ENCODE measurements at regions not wholly inside any gene's neighbourhood (a gene's known extent, or its start where the extent isn't known, plus 50 kb on each side); places are given as distances from the start of the nearest gene placed in this dataset.
A peak's percentile ranks its signal among the peaks of the same experiment; 100 is the strongest.
"Not testable (repeated sequence)": the region's sequence is repeated elsewhere in the genome, so short reads cannot be mapped to it uniquely, and the experiment has no call there.

GRCh38 chr4:189815404-189816192 is 125.1 kb upstream of the FRG1 start:
- DNase-seq (ENCODE audit: low spot score), result no peak

GRCh38 chr4:189822326-189822725 is 118.3 kb upstream of the FRG1 start:
- DNase-seq (ENCODE audit: low spot score), result no peak

- no peak for DNase-seq (ENCODE audit: low spot score)
These were observed 117.1 kb upstream of the FRG1 start for GRCh38 chr4:189823591-189823990.

GRCh38 chr4:189825466-189825865 is 115.2 kb upstream of the FRG1 start:
- DNase-seq (ENCODE audit: low spot score), result no peak

GRCh38 chr4:189826657-189827056 is 114.0 kb upstream of the FRG1 start:
- DNase-seq (ENCODE audit: low spot score), result no peak

GRCh38 chr4:189828081-189828697 is 112.5 kb upstream of the FRG1 start:
- DNase-seq (ENCODE audit: low spot score), result no peak

GRCh38 chr4:189832528-189832927 is 108.1 kb upstream of the FRG1 start:
- DNase-seq (ENCODE audit: low spot score), result no peak

- no peak for DNase-seq (ENCODE audit: low spot score)
These were observed 106.1 kb upstream of the FRG1 start for GRCh38 chr4:189834616-189835015.

GRCh38 chr4:189835505-189835904 is 105.2 kb upstream of the FRG1 start:
- no peak for DNase-seq (ENCODE audit: low spot score)

- no peak for DNase-seq (ENCODE audit: low spot score)
These were observed 103.2 kb upstream of the FRG1 start for GRCh38 chr4:189837471-189837870.

- no peak for DNase-seq (ENCODE audit: low spot score)
These were observed 101.7 kb upstream of the FRG1 start for GRCh38 chr4:189838821-189839497.

- DNase-seq (ENCODE audit: low spot score), result no peak
These were observed 100.3 kb upstream of the FRG1 start for GRCh38 chr4:189840356-189840755.

GRCh38 chr4:189843413-189844009 is 97.2 kb upstream of the FRG1 start:
- DNase-seq (ENCODE audit: low spot score), result no peak

GRCh38 chr4:189845145-189845846 is 95.4 kb upstream of the FRG1 start:
- peak; percentile 34 for DNase-seq (ENCODE audit: low spot score)

- DNase-seq (ENCODE audit: low spot score), result not testable (repeated sequence)
These were observed 94.6 kb upstream of the FRG1 start for GRCh38 chr4:189846094-189846493.

GRCh38 chr4:189846608-189847007 is 94.1 kb upstream of the FRG1 start:
- not testable (repeated sequence) for DNase-seq (ENCODE audit: low spot score)

- not testable (repeated sequence) for DNase-seq (ENCODE audit: low spot score)
These were observed 92.0 kb upstream of the FRG1 start for GRCh38 chr4:189848672-189849071.

GRCh38 chr4:189850239-189850856 is 90.3 kb upstream of the FRG1 start:
- no peak for DNase-seq (ENCODE audit: low spot score)

- DNase-seq (ENCODE audit: low spot score), result no peak
These were observed 82.2 kb upstream of the FRG1 start for GRCh38 chr4:189858435-189858834.

GRCh38 chr4:189861101-189861500 is 79.6 kb upstream of the FRG1 start:
- no peak for DNase-seq (ENCODE audit: low spot score)

- DNase-seq (ENCODE audit: low spot score), result no peak
These were observed 71.4 kb upstream of the FRG1 start for GRCh38 chr4:189869236-189869635.

Measured in A172 (cell line).